Activated naive CD8-positive, alpha-beta T cell treated with anti-CD3 and anti-CD28 coated beads, Interleukin-2, amount 50 U/mL, for 24 hours (primary cell): ENCODE measurements at regions not wholly inside any gene's neighbourhood (a gene's known extent, or its start where the extent isn't known, plus 50 kb on each side); places are given as distances from the start of the nearest gene placed in this dataset.
"Not testable (repeated sequence)": the region's sequence is repeated elsewhere in the genome, so short reads cannot be mapped to it uniquely, and the experiment has no call there.

Source experiments
- ATAC-seq: fragments of 150-1000 bp; cut with Tn5 transposase; one replicate; pipeline ENCODE4 v1.10.0; 2021
- DNase-seq: peaks from one replicate; pipeline ENCODE4 v3.0.0; 2021
- H3K27ac Mint-ChIP-seq: one replicate; pipeline ENCODE4 v1.8.0; 2021; ENCODE audit warnings: mild to moderate bottlenecking, mixed read lengths
- H3K27me3 Mint-ChIP-seq: one replicate; pipeline ENCODE4 v1.8.0; 2021; ENCODE audit warnings: mixed read lengths
- H3K36me3 Mint-ChIP-seq: one replicate; pipeline ENCODE4 v1.8.0; 2021; ENCODE audit warnings: low read depth, mixed read lengths
- H3K4me1 Mint-ChIP-seq: one replicate; pipeline ENCODE4 v1.8.0; 2021; ENCODE audit warnings: mixed read lengths
- H3K4me3 Mint-ChIP-seq: one replicate; pipeline ENCODE4 v1.8.0; 2021; ENCODE audit warnings: mild to moderate bottlenecking, moderate library complexity, mixed read lengths
- H3K9me3 Mint-ChIP-seq: one replicate; pipeline ENCODE4 v1.8.0; 2021; ENCODE audit warnings: mixed read lengths

GRCh38 chr11:115981814-115982471, 477.7 kb upstream of the CADM1 start:
- no peaks in the 10 kb centered on the region for H3K4me1 Mint-ChIP-seq
- DNase-seq = no peak

DNA sequence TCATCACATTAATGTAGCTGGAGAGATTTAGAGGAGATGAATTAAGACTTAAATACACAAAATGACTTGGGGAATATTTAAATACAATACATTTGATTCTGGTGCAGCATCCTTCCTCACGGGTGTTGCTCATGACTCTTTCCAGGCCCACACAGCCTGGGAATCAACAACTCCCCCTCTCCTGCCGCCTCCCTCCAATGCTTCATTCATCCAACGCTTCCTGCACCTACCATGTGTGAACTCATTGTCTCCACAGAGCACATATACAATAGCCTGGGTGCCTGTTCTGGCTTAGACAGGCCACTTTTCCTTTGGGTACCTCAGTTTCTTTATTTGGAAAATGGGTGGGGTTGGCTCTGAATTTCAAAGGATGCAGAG, 476.9 kb upstream of the CADM1 start:
- Mint-ChIP-seq H3K36me3 (no peaks in the 10 kb centered on the region), H3K27ac (no peak overlapping the region), H3K9me3 (no peaks in the 10 kb centered on the region), H3K4me3 (no peak overlapping the region), H3K27me3 (peaks cover 5% of the 10 kb centered on the region), H3K4me1 (no peaks in the 10 kb centered on the region)
- DNase-seq = no peak
- no peak for ATAC-seq

More at GRCh38 chr11:115981814-115982471, 477.7 kb upstream of the CADM1 start:
- no peak for ATAC-seq
- H3K27me3 Mint-ChIP-seq = peaks cover 2% of the 10 kb centered on the region
- no peaks in the 10 kb centered on the region for H3K9me3 Mint-ChIP-seq
- no peak overlapping the region for H3K4me3 Mint-ChIP-seq
- no peaks in the 10 kb centered on the region for H3K36me3 Mint-ChIP-seq
- no peak overlapping the region for H3K27ac Mint-ChIP-seq

DNA sequence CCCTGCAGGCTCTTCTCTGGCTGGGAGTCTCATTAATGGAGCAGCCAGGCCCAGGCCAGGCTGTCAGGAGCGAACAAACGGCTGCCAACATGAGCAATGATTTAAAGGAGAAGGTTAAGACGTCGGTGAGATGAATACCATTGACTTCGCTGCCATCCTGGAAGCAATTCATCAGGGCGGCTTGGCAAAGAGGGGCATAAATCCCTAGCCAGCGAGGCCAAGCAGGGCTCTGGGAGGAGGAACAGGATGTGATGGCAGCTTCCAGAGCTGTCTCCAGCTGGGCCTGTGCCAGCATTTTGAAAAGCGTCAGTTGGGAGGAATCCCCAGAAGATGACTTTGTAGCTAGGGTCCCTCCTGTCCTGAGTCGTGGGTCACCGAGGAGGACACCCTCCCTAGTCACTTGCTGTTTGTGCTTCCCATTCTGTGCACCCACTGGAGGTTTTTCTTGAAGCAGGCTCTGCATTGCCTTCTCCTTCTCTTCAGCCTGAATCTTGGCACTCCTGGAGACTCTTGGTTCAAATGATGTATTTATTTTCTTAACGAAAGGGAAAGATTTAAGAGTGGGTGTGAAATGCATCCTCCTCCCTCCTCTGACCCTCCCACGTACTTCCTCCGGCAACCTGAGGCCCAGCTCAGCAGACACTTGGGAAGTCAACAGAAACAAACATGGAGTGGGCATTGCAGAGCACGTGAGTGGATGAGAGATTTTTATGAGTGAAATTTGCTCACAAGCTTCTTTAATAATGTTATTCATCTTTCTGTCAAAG, 476.3 kb upstream of the CADM1 start:
- peaks cover 11% of the 10 kb centered on the region for H3K27me3 Mint-ChIP-seq
- ATAC-seq (no peak), DNase-seq (no peak)
- no peak overlapping the region for H3K27ac Mint-ChIP-seq
- H3K9me3 Mint-ChIP-seq = no peaks in the 10 kb centered on the region
- no peaks in the 10 kb centered on the region for H3K36me3 Mint-ChIP-seq
- H3K4me3 Mint-ChIP-seq = no peak overlapping the region
- H3K4me1 Mint-ChIP-seq = no peaks in the 10 kb centered on the region

DNA sequence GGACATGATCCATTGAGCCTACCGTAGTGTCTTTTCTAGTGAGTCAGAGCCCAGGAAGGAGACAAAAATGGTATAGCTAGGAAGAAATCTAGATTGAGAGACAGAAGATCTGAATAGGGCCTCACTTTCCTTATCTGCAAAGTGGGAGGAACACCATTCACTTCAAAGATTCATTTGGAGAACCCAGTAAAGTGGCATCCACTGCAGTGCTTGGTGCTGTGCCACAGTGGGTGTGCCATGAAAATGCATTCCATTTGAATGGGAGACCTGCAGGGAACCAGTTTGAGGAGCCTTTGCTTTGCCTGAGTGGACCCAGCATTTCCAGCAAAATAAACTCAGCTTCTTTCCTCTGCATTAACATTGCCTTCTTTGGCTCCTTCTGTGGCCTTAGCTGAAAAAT, 470.5 kb upstream of the CADM1 start:
- Mint-ChIP-seq H3K9me3 (no peaks in the 10 kb centered on the region), H3K27ac (no peak overlapping the region), H3K4me1 (no peaks in the 10 kb centered on the region), H3K27me3 (peaks cover 23% of the 10 kb centered on the region), H3K36me3 (no peaks in the 10 kb centered on the region), H3K4me3 (no peak overlapping the region)
- ATAC-seq (no peak), DNase-seq (no peak)

GRCh38 chr11:115967203-115967602, 463.0 kb upstream of the CADM1 start:
- not testable (repeated sequence) for DNase-seq, H3K27me3 Mint-ChIP-seq, H3K4me1 Mint-ChIP-seq, H3K27ac Mint-ChIP-seq, H3K9me3 Mint-ChIP-seq, ATAC-seq, H3K4me3 Mint-ChIP-seq, H3K36me3 Mint-ChIP-seq

- Mint-ChIP-seq H3K4me3 (no peak overlapping the region), H3K4me1 (no peaks in the 10 kb centered on the region), H3K36me3 (no peaks in the 10 kb centered on the region), H3K27ac (no peak overlapping the region), H3K27me3 (no peaks in the 10 kb centered on the region), H3K9me3 (no peaks in the 10 kb centered on the region)
- DNase-seq (no peak), ATAC-seq (no peak)
Measured at GRCh38 chr11:115965767-115966504, 461.7 kb upstream of the CADM1 start.

- Mint-ChIP-seq H3K9me3 (no peaks in the 10 kb centered on the region), H3K4me1 (no peaks in the 10 kb centered on the region), H3K27ac (no peak overlapping the region), H3K27me3 (no peaks in the 10 kb centered on the region), H3K36me3 (no peaks in the 10 kb centered on the region), H3K4me3 (no peak overlapping the region)
- no peak for ATAC-seq
- no peak for DNase-seq
Measured at GRCh38 chr11:115964091-115964490, 459.9 kb upstream of the CADM1 start.

- no peaks in the 10 kb centered on the region for H3K4me1 Mint-ChIP-seq
- H3K9me3 Mint-ChIP-seq = no peaks in the 10 kb centered on the region
- no peaks in the 10 kb centered on the region for H3K36me3 Mint-ChIP-seq
- ATAC-seq (no peak), DNase-seq (no peak)
- H3K4me3 Mint-ChIP-seq = no peak overlapping the region
- H3K27me3 Mint-ChIP-seq = no peaks in the 10 kb centered on the region
- no peak overlapping the region for H3K27ac Mint-ChIP-seq
Measured at GRCh38 chr11:115963156-115963555, 458.9 kb upstream of the CADM1 start.

DNA sequence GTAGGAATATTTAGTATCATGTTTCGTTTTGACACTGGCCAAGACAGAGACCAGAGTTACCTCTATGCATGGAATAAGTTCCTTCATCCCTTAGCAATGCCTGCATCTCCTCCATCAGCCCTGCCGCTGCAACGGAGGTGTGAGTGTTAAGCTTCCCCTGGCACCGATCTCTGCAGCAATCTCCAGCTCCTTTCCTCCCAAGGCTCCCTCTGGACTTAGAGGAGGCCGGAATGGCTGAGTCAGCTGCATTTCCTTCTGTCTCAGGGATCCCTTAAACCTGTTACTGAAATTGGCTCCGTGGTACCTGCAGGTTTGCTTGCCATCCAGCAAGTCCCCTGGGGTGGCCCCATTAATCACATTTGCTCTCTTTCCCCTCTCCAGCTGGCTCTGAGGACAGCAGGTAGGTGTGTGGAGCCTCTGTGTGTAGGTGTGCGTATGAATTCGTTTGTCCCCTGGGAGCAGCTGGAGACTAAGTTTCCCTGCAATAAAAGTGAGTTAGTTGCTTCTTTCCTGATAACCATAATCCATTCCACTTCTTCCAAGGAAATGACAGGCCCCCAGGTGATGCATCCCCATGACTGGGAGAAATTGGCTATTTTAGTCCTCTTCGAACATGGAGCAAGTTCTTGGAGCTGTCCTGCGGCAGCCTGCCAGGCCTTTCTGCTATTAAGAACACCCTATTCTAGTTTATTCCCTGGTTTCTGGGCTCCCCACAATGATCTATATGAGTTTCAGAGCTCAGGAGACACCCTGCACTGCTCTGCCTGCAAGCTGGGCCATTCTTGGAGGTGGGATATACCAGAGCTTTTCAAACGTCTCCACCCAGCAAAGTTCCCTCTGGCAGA, 457.2 kb upstream of the CADM1 start:
- no peaks in the 10 kb centered on the region for H3K27me3 Mint-ChIP-seq
- DNase-seq = no peak
- no peak overlapping the region for H3K4me3 Mint-ChIP-seq
- no peaks in the 10 kb centered on the region for H3K4me1 Mint-ChIP-seq
- H3K36me3 Mint-ChIP-seq = no peaks in the 10 kb centered on the region
- ATAC-seq = no peak
- H3K27ac Mint-ChIP-seq = no peak overlapping the region
- no peaks in the 10 kb centered on the region for H3K9me3 Mint-ChIP-seq

DNA sequence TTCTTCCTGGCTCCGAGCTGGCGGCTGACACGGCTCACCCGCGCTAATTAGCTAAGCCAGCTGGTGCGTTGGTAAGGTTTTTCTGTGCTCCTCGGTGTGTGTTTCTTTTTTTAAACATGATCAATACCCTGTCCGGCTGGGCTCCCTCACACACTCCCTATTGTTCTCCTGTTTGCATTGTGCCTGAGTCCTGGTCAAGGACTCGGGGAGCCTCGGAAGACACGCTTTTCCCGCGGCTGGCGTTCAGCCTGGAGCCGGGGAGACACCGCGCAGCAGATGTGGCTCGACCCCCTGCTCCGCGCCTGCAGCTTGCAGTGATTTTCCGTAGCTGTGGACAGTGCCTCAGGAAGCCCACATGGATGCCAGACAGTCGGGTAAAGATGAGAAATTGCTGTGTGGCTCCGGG, 454.9 kb upstream of the CADM1 start:
- no peak for DNase-seq
- ATAC-seq = no peak
- Mint-ChIP-seq H3K4me3 (no peak overlapping the region), H3K27ac (no peak overlapping the region), H3K4me1 (no peaks in the 10 kb centered on the region), H3K9me3 (no peaks in the 10 kb centered on the region), H3K36me3 (no peaks in the 10 kb centered on the region), H3K27me3 (no peaks in the 10 kb centered on the region)

DNA sequence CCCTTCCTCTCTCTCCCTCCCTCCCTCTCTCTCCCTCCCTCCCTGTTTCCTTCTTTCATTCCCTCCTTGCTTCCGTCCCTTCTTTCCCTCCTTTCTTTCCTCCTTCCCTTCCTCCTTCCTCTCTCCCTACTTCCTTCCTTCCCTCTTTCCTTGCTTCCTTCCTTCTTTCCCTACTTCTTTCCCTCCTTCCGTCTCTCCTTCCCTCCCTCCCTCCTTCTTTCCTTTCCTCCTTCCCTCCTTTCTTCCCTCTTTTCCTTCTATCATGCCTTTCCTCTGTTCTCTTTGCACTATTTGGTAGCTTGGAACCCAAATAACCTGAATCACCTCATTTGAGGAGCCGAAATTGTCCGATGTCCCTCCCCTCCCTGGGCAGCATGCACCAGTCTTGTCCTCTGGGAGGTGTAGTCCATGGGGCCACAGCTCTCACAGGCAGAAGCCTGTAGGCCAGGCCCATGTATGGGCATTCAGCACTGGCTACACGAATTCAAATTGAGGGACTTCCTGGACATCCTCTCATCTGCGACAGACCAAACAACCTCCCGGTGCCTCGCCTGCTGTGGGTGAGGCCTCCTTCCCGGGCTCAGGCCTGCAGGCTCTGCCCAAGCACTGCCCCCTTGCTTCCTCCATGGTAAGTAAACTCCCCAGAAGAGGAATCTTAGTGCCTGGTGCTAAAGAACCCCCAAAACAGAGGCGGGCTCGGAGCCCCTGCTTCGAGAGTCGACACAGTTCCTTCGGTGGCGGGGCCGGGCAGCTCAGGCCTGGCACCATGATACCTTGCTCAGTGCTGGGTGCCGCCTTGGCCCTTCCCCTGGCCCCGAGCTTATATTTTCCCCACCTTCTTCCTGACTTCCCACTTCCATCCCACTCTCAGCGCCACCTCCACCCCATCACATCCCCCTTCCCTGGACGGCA, 454.1 kb upstream of the CADM1 start:
- Mint-ChIP-seq H3K27ac (no peak overlapping the region), H3K4me3 (no peak overlapping the region), H3K27me3 (no peaks in the 10 kb centered on the region), H3K9me3 (no peaks in the 10 kb centered on the region), H3K36me3 (no peaks in the 10 kb centered on the region), H3K4me1 (no peaks in the 10 kb centered on the region)
- ATAC-seq = no peak
- DNase-seq = no peak

GRCh38 chr11:115955803-115956202, 451.6 kb upstream of the CADM1 start:
- H3K36me3 Mint-ChIP-seq = no peaks in the 10 kb centered on the region
- no peaks in the 10 kb centered on the region for H3K27me3 Mint-ChIP-seq
- H3K9me3 Mint-ChIP-seq = peaks cover 10% of the 10 kb centered on the region
- H3K27ac Mint-ChIP-seq = no peak overlapping the region
- H3K4me1 Mint-ChIP-seq = no peaks in the 10 kb centered on the region
- ATAC-seq = no peak
- no peak overlapping the region for H3K4me3 Mint-ChIP-seq
- DNase-seq = no peak

DNA sequence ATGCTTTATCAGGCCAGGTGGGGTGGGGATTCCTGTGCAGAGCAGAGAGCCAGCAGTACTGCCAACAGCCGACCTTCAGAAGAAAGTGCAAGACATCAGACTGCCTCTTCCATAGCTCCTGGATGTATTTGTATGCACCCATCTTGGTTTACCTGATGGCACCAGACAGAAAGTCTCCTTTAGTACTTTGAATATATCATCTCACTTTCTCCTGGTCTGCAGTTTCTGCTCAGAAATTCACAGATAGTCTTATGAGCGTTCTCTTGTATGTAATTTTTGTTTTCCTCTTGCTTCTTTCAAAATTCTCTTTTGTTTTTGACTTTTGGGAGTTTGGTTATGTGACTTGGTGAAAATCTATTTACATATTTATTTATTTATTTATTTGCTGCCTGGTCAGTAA, 446.4 kb upstream of the CADM1 start:
- Mint-ChIP-seq H3K9me3 (peaks cover 22% of the 10 kb centered on the region), H3K36me3 (no peaks in the 10 kb centered on the region), H3K4me1 (no peaks in the 10 kb centered on the region), H3K27me3 (no peaks in the 10 kb centered on the region), H3K27ac (no peak overlapping the region), H3K4me3 (no peak overlapping the region)
- no peak for DNase-seq
- ATAC-seq = no peak

DNA sequence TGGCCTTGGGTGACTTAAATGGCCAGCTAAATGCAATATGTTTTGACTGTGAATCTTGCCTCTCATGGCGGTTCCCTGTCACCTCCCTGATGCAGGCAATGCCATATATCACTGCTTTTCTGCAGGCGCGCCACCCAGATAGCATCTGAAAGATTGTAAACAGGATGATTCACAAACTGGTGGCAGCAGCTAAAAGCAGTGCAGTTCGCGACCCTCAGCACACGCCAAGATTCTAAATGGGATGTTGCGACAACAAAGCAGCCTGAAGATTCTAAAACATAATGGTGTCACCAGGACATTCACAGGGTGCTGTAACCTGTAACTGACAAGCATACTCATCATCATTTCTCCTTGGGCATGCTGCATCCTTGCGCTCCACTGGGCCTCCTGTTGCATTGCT, 440.4 kb upstream of the CADM1 start:
- no peak for ATAC-seq
- no peaks in the 10 kb centered on the region for H3K36me3 Mint-ChIP-seq

More for the DNA sequence above, 440.4 kb upstream of the CADM1 start:
- DNase-seq = no peak
- no peak overlapping the region for H3K4me3 Mint-ChIP-seq
- no peaks in the 10 kb centered on the region for H3K4me1 Mint-ChIP-seq
- H3K27ac Mint-ChIP-seq = no peak overlapping the region
- no peaks in the 10 kb centered on the region for H3K27me3 Mint-ChIP-seq
- peaks cover 7% of the 10 kb centered on the region for H3K9me3 Mint-ChIP-seq
